ENCODE measurements at regions not wholly inside any gene's neighbourhood (a gene's known extent, or its start where the extent isn't known, plus 50 kb on each side); places are given as distances from the start of the nearest gene placed in this dataset.
"Not testable (repeated sequence)": the region's sequence is repeated elsewhere in the genome, so short reads cannot be mapped to it uniquely, and the experiment has no call there.

DNA sequence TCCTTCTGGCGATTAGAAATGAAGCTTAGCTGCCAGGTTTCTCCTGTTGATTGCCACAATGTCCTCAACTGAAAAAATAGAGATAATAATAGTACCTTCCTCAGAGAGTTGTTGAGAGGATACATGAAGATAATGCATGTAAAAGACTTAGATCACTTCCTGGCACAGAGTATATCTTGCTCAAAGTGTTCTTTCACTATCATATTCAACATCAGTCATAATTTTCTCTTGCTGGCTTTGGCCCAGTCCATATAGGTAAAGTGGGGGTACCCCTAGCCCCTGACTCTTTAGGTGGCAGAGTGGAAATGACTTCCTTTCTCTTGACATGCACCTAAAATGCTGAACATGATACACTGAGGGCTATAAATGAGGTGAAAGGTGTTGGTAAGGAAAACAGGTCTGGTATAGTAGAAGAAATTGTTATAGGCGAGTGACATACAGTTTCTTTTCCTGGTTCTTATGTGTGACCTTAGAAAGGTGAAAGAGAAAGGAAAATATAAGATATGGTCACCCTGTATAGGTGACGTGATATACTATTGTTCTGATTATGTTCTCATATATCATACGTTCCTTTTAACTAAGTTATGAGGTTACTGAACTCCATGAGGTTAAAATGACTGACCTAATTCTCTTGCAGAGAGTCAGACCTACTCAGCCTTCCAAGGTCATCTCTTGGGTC lies 209.9 kb upstream of the DEPDC1 start:
- DNase-seq (ENCODE audit: insufficient read length, low spot score) (no peak), FAIRE-seq (no peak)
- no peak for TF ChIP-seq POLR2A (IDR thresholded peaks at IDR 0.05; ENCODE audit: low read depth, low read length)

DNA sequence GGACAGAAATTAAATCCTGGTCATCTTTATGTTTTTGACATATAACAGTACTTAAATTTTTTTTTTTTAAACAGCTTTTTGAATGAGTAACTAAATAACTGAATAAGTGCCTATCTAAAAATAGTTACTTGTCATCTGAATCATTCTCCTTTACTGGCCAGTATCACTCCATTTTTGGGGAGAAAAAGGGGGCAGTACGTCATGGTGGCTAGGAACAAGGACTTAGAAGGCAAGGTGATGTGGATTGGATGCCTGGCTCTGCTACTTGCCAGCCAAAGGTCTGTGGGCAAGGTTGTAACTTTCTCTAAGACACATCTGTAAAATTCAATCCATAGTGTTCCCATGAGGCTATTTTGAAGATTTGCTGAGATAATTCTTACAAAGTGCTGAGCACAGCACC lies 220.4 kb upstream of the DEPDC1 start:
- FAIRE-seq = no peak
- no peak for TF ChIP-seq POLR2A (IDR thresholded peaks at IDR 0.05; ENCODE audit: low read depth, low read length)
- DNase-seq (ENCODE audit: insufficient read length, low spot score) = no peak

DNA sequence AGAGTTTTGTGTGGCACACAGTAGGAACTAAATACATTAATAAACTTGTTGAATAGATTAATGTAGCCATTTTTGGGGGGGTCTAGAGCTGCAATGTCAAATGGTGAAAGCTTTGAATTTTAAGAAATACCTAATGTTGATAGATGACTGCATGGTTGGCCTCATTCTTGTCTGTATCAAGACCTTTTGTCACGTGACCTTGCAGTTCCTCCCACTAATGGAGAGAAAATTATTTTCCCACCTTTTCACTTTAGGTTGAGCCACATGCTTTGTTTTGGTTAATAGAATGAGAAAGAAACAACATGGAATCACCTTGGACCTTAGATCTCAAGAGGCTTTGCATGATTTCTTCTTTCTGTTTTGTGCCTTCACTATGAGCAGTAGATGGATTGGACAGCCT lies 223.6 kb upstream of the DEPDC1 start:
- TF ChIP-seq POLR2A (IDR thresholded peaks at IDR 0.05; ENCODE audit: low read depth, low read length) = no peak
- no peak for FAIRE-seq

DNA sequence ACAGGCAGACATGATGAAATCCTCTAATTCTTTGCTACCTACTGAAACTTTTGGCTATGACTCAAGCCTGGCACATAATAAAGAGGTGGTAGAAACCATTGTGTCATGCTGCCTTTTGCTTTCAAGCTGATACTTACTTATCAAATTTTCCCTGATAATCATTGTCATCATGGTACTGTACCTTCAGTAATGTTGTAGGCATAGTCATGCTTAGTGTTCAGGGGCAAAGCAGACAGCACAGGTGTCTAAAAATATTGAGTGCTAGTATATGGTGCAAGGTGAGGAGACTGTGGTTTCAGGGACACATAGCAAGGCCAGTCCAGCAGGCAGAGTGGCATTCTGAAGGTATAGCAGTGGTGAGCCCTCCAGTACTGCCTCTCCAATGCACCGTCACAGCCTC lies 226.9 kb upstream of the DEPDC1 start:
- TF ChIP-seq POLR2A (IDR thresholded peaks at IDR 0.05; ENCODE audit: low read depth, low read length) = no peak
- FAIRE-seq (no peak), DNase-seq (ENCODE audit: insufficient read length, low spot score) (no peak)

More for the DNA sequence above, 223.6 kb upstream of the DEPDC1 start:
- no peak for DNase-seq (ENCODE audit: insufficient read length, low spot score)

DNA sequence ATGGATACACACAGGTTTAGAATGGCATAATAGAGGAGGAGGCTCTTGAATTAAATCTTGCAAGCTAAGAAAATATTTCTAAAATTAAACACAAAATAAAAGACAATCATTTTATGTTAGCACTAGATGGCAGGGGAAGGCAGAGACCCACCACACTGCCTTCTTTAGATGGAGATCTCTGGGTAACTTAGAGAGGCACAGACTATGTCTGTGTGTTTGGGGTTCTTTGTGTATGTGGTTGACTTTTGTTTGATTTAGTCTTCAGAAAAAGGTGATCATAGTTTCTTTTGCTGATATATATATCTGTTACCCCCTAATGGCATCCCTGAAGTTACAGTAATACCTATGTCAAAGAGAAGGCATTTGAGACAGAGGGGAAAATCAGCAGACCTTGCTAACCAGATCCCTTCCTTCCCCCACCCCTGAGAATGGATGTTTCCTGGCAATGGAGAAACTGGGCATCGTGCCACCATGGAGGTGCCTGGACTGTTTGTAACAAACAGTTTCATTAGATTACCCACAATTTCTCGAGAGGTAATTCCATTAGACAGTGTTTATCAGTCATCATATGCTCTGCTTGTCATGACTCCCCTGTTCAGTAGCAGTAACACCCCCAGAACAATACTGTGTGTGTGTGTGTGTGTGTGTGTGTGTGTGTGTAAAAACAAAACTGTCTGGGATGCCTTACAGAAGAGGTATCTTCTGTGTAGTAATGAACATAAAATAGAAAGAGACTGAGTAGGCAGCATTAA lies 228.3 kb upstream of the DEPDC1 start:
- FAIRE-seq = no peak
- no peak for TF ChIP-seq POLR2A (IDR thresholded peaks at IDR 0.05; ENCODE audit: low read depth, low read length)
- DNase-seq (ENCODE audit: insufficient read length, low spot score) = no peak

DNA sequence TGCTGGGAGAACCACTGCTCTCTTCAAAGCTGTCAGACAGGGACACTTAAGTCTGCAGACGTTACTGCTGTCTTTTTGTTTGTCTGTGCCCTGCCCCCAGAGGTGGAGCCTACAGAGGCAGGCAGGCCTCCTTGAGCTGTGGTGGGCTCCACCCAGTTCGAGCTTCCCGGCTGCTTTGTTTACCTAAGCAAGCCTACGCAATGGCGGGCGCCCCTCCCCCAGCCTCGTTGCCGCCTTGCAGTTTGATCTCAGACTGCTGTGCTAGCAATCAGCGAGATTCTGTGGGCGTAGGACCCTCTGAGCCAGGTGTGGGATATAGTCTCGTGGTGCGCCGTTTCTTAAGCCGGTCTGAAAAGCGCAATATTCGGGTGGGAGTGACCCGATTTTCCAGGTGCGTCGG lies 242.6 kb upstream of the DEPDC1 start:
- DNase-seq (ENCODE audit: insufficient read length, low spot score); FAIRE-seq: not testable (repeated sequence)

DNA sequence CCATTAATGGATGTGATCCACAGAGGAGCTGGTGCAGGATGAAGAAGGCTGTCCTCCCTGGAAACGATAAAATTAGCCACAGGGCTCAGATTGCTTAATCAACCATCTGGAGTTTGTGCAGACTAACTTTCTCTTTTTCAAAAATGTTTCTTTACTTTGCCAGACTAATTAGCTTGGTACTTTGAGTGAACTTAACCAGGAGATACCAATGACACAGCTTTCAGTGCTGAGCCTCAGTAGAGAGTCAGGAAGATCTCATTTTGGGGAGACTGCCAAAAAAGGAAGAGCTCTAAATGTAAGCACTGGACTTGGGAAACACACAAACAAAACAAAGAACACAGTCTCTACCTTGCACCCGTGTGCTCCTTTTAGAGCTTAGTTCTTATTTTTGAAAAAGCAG lies 248.1 kb upstream of the DEPDC1 start:
- no peak for DNase-seq (ENCODE audit: insufficient read length, low spot score)
- no peak for FAIRE-seq
- TF ChIP-seq POLR2A (IDR thresholded peaks at IDR 0.05; ENCODE audit: low read depth, low read length) = no peak

DNA sequence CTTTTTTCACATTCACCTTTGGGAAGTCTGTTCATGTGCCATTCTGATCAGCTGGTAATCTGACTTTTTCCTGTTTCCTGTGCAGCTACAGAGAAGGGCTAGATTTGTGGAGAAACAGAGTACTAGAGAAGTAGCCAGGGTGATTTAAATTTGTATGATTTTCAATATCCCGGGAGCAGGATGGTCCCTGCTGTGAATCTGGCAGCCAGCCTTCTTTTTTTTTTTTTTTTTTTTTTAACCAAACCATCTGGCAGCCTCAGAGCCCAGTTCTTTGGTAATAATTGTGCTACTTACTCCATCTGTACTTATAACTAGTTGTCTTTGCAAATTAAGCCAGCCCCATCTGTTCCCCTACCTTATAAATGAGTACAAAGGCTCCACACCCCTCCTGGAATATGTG lies 248.6 kb upstream of the DEPDC1 start:
- TF ChIP-seq POLR2A (IDR thresholded peaks at IDR 0.05; ENCODE audit: low read depth, low read length) = no peak
- DNase-seq (ENCODE audit: insufficient read length, low spot score) (no peak), FAIRE-seq (no peak)

DNA sequence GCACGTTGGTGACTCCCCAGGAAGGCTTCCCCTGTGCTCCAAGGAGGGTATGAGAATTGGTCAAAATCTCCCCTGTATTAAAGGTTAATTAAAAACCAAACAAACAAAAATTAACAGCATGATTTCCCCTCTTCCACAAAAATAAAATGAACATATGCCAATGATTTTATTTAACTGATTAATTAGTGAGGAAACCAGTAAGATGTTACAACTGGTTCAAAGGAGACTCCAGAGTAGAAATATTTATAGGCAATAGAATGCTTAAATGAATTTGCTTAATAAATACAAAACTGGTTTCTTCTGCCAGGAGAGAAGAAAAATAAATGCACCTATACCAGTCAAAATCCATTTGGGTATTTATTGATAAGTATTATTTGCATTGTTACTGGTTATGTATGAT lies 249.5 kb upstream of the DEPDC1 start:
- no peak for TF ChIP-seq POLR2A (IDR thresholded peaks at IDR 0.05; ENCODE audit: low read depth, low read length)
- no peak for FAIRE-seq
- DNase-seq (ENCODE audit: insufficient read length, low spot score) = no peak

DNA sequence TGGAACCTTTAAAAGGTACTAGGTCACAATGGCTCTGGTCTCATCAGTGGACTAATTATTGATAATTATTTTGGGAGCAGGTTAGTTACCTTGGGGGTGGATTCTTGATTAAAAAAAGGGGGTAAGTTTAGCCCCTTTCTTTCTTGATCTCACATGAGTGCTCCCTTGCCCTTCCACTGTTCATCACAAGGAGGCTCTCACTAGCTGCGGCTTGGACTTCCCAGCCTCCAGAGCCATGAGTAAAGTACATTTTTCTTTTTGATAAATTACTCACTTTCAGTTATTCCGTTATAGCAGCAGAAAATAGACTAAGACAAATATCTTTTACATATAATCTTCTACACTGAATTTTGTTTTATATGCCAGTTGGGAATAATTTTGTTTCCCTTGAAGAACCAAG lies 254.8 kb upstream of the DEPDC1 start:
- DNase-seq (ENCODE audit: insufficient read length, low spot score) (no peak), FAIRE-seq (no peak)
- no peak for TF ChIP-seq POLR2A (IDR thresholded peaks at IDR 0.05; ENCODE audit: low read depth, low read length)

DNA sequence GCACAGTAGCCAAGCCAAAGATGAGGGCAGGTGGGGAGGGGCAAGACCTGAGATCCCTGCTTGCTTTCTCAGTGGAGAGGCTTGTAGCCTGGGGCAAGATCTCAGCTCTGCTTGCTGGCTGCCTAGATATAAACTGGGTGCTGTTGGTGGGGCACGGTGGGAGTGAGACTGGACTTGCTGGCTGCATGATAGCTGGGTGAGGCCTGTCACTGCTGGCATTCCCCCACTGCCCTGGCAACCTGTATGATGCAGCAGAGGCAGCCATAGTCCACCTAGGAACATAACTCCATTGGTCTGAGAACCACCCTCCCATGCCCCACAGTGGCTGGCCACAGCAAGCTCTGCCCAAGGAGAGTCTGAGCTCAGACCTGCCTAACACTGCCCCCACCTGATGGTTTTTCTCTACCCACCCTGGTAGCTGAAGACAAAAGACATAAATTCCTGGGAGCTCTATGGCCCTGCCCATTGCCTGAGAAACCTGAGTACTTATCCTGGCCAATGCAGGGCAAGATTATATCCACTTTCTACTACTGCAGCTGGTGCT lies 261.9 kb upstream of the DEPDC1 start:
- TF ChIP-seq POLR2A (IDR thresholded peaks at IDR 0.05; ENCODE audit: low read depth, low read length) = no peak
- DNase-seq (ENCODE audit: insufficient read length, low spot score) = no peak
- no peak for FAIRE-seq

DNA sequence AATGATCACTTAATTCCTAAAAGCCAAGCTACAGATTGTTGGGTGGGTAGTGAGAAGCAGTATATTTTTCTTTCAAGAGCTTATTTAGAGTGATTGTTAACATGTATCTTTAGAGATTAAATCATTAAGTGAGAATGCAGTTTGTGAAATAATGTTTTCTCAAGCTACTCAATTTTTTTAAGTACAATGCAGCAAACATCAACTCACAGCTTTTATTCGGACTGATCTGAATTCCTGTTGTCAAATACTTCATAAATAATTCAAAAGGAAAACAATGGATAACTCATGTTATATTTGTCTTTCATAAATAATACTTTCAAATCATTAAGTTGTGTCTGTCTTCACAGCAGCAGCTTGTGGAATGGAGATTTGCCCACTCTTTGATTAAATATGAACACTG lies 271.1 kb upstream of the DEPDC1 start:
- no peak for TF ChIP-seq POLR2A (IDR thresholded peaks at IDR 0.05; ENCODE audit: low read depth, low read length)
- FAIRE-seq (no peak), DNase-seq (ENCODE audit: insufficient read length, low spot score) (no peak)

DNA sequence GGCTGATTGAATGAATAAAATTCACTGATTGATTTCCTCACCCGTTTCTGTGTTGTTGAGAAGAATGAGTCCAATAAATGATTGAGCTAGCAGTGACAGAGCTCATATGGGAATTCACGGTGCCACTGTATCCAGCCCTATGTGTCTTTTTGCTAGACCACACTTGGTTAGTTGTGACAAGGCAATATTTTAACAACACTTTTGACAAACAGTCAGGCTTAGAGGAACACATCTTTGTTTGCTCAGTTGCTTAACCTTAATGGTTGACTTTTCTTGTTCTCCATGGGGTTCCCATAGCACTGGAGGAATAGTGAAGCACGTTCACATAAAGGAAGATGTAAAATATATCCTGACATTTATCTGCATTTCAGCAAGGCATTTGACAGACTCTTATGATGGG lies 273.9 kb upstream of the DEPDC1 start:
- no peak for FAIRE-seq
- no peak for DNase-seq (ENCODE audit: insufficient read length, low spot score)
- no peak for TF ChIP-seq POLR2A (IDR thresholded peaks at IDR 0.05; ENCODE audit: low read depth, low read length)

DNA sequence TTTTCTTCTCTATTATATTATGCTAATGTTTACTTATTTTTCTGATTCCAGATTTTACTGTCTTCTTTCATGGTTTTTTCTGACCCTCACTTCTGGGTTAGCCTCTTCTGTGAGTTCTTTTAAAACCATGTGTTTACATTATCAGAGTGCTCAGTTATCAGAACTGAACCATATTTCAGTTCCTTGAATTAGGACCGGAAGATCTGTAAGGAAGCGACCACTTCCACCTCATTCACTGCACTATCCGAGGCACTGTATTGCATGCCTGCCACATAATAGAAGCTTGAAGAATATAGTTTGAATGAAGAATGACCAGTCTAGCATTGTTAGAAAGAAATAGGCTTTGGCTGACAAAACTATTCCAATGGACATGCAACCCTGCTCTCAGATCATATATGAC lies 281.0 kb upstream of the DEPDC1 start:
- TF ChIP-seq POLR2A (IDR thresholded peaks at IDR 0.05; ENCODE audit: low read depth, low read length) = no peak
- DNase-seq (ENCODE audit: insufficient read length, low spot score) (no peak), FAIRE-seq (no peak)

DNA sequence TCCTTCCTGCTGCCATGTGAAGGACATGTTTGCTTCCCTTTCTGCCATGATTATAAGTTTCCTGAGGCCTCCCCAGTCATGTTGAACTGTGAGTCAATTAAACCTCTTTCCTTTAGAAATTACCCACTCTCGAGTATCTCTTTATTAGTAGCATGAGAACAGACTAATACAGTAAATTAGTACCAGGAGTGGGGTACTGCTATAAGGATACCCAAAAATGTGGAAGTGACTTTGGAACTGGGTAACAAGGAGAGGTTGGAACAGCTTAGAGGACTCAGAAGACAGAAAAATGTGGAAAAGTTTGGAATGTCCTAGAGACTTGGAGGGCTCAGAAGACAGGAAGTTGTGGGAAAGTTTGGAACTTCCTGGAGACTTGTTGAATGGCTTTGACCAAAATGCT lies 283.0 kb upstream of the DEPDC1 start:
- not testable (repeated sequence) for FAIRE-seq; DNase-seq (ENCODE audit: insufficient read length, low spot score)

All from H54 (cell line).